A673 (cell line): ENCODE measurements at regions not wholly inside any gene's neighbourhood (a gene's known extent, or its start where the extent isn't known, plus 50 kb on each side); places are given as distances from the start of the nearest gene placed in this dataset.

Experiments used
- CTCF ChIP-seq: fragments of 300-800, 200-600 bp; sonication (generic); conservative IDR thresholded peaks from 2 replicates; pipeline ENCODE4 v1.5.1; 2017; ENCODE audit warnings: low read depth, mild to moderate bottlenecking, antibody characterized with exemption, low read length, moderate library complexity, mixed read lengths
- EZH2 ChIP-seq: fragments of 200-600 bp; sonication (generic); IDR thresholded peaks from 2 replicates; pipeline ENCODE4 v1.6.1; 2017; ENCODE audit warnings: borderline replicate concordance, low read depth, mild to moderate bottlenecking, mixed read lengths, antibody characterized with exemption, low read length; ENCODE audit not compliant: poor library complexity, severe bottlenecking

- TF ChIP-seq CTCF (no peak), EZH2 (no peak)
Observed at GRCh38 chr14:84003346-84003745, 1526.6 kb upstream of the FLRT2 start.
